ENCODE measurements at regions not wholly inside any gene's neighbourhood (a gene's known extent, or its start where the extent isn't known, plus 50 kb on each side); places are given as distances from the start of the nearest gene placed in this dataset.
"Not testable (repeated sequence)": the region's sequence is repeated elsewhere in the genome, so short reads cannot be mapped to it uniquely, and the experiment has no call there.

GRCh38 chr2:48197618-48198017, 116.9 kb upstream of the FOXN2 start:
- DNase-seq, result no peak

- no peak for DNase-seq
Measured at GRCh38 chr2:48198371-48198770, 116.1 kb upstream of the FOXN2 start.

GRCh38 chr2:48199070-48199469, 115.4 kb upstream of the FOXN2 start:
- no peak for DNase-seq

- DNase-seq, result no peak
Measured at GRCh38 chr2:48200620-48201293, 113.7 kb upstream of the FOXN2 start.

- not testable (repeated sequence) for DNase-seq
Measured at GRCh38 chr2:48201435-48201834, 113.0 kb upstream of the FOXN2 start.

GRCh38 chr2:48202863-48203642, 111.4 kb upstream of the FOXN2 start:
- DNase-seq, result no peak

- no peak for DNase-seq
Measured at GRCh38 chr2:48203668-48204067, 110.8 kb upstream of the FOXN2 start.

GRCh38 chr2:48204750-48205136, 109.7 kb upstream of the FOXN2 start:
- no peak for DNase-seq

GRCh38 chr2:48205137-48205798, 109.2 kb upstream of the FOXN2 start:
- DNase-seq, result no peak

- DNase-seq, result not testable (repeated sequence)
Measured at GRCh38 chr2:48206056-48206656, 108.3 kb upstream of the FOXN2 start.

GRCh38 chr2:48207201-48207641, 107.3 kb upstream of the FOXN2 start:
- no peak for DNase-seq

- no peak for DNase-seq
Measured at GRCh38 chr2:48207851-48208250, 106.6 kb upstream of the FOXN2 start.

- no peak for DNase-seq
Measured at GRCh38 chr2:48209214-48209885, 105.1 kb upstream of the FOXN2 start.

- DNase-seq, result no peak
Measured at GRCh38 chr2:48210189-48210588, 104.3 kb upstream of the FOXN2 start.

GRCh38 chr2:48213646-48214045, 100.8 kb upstream of the FOXN2 start:
- DNase-seq, result no peak

GRCh38 chr2:48218169-48218568, 96.3 kb upstream of the FOXN2 start:
- no peak for DNase-seq

GRCh38 chr2:48219234-48219554, 95.3 kb upstream of the FOXN2 start:
- no peak for DNase-seq

GRCh38 chr2:48219555-48220436, 94.7 kb upstream of the FOXN2 start:
- no peak for DNase-seq

GRCh38 chr2:48220501-48220900, 94.0 kb upstream of the FOXN2 start:
- no peak for DNase-seq

GRCh38 chr2:48221846-48222516, 92.5 kb upstream of the FOXN2 start:
- no peak for DNase-seq

- no peak for DNase-seq
Measured at GRCh38 chr2:48227617-48228344, 86.7 kb upstream of the FOXN2 start.

All from RPMI8226 (cell line).